Type B pancreatic cell (in vitro differentiated cells): ENCODE measurements at regions not wholly inside any gene's neighbourhood (a gene's known extent, or its start where the extent isn't known, plus 50 kb on each side); places are given as distances from the start of the nearest gene placed in this dataset.
A peak's percentile ranks its signal among the peaks of the same experiment; 100 is the strongest.
"Not testable (repeated sequence)": the region's sequence is repeated elsewhere in the genome, so short reads cannot be mapped to it uniquely, and the experiment has no call there.

Experiments used
- DNase-seq: peaks from one replicate; pipeline ENCODE4 v3.0.0; 2021; ENCODE audit warnings: mixed read lengths; ENCODE audit not compliant: unreplicated experiment; ENCODE audit errors: extremely low spot score
- H3K27ac Mint-ChIP-seq: 2 replicates; pipeline ENCODE4 v1.8.0; 2021; ENCODE audit warnings: mild to moderate bottlenecking, mixed read lengths
- H3K27me3 Mint-ChIP-seq: 2 replicates; pipeline ENCODE4 v1.8.0; 2021; ENCODE audit warnings: mixed read lengths
- H3K36me3 Mint-ChIP-seq: 2 replicates; pipeline ENCODE4 v1.8.0; 2021; ENCODE audit warnings: mixed read lengths
- H3K4me1 Mint-ChIP-seq: one replicate; pipeline ENCODE4 v1.8.0; 2021; ENCODE audit warnings: mixed read lengths; ENCODE audit not compliant: unreplicated experiment
- H3K4me3 Mint-ChIP-seq: 2 replicates; pipeline ENCODE4 v1.8.0; 2021; ENCODE audit warnings: mild to moderate bottlenecking, mixed read lengths
- H3K9me3 Mint-ChIP-seq: 2 replicates; pipeline ENCODE4 v1.8.0; 2021; ENCODE audit warnings: mixed read lengths
- CTCF ChIP-seq: fragments of 200-600 bp; sonication (generic); conservative IDR thresholded peaks from 2 replicates; pipeline ENCODE4 v1.5.0; 2021; ENCODE audit warnings: antibody characterized with exemption, mild to moderate bottlenecking

GRCh38 chr1:148315071-148315811, 163.2 kb upstream of the NBPF11 start:
- peaks cover 84% of the 10 kb centered on the region for H3K27me3 Mint-ChIP-seq
- no peak overlapping the region for H3K27ac Mint-ChIP-seq
- H3K4me3 Mint-ChIP-seq = no peak overlapping the region
- H3K36me3 Mint-ChIP-seq = no peaks in the 10 kb centered on the region
- no peak for TF ChIP-seq CTCF
- H3K9me3 Mint-ChIP-seq = peaks cover 26% of the 10 kb centered on the region
- H3K4me1 Mint-ChIP-seq = no peaks in the 10 kb centered on the region
- no peak for DNase-seq

GRCh38 chr1:148310807-148311206, 158.7 kb upstream of the NBPF11 start:
- Mint-ChIP-seq H3K4me3 (no peak overlapping the region), H3K9me3 (peaks cover 26% of the 10 kb centered on the region), H3K4me1 (no peaks in the 10 kb centered on the region), H3K27me3 (peaks cover 74% of the 10 kb centered on the region), H3K27ac (no peak overlapping the region), H3K36me3 (no peaks in the 10 kb centered on the region)
- no peak for TF ChIP-seq CTCF
- DNase-seq = no peak

- H3K4me3 Mint-ChIP-seq = no peak overlapping the region
- no peaks in the 10 kb centered on the region for H3K4me1 Mint-ChIP-seq
- no peaks in the 10 kb centered on the region for H3K36me3 Mint-ChIP-seq
- no peak overlapping the region for H3K27ac Mint-ChIP-seq
- DNase-seq = no peak
- no peak for TF ChIP-seq CTCF
- H3K9me3 Mint-ChIP-seq = peaks cover 26% of the 10 kb centered on the region
- H3K27me3 Mint-ChIP-seq = peaks cover 69% of the 10 kb centered on the region
These were observed 157.9 kb upstream of the NBPF11 start for GRCh38 chr1:148309940-148310500.

GRCh38 chr1:148308832-148309458, 156.9 kb upstream of the NBPF11 start:
- H3K4me3 Mint-ChIP-seq = no peak overlapping the region
- no peak for TF ChIP-seq CTCF
- peaks cover 63% of the 10 kb centered on the region for H3K27me3 Mint-ChIP-seq
- peaks cover 2% of the 10 kb centered on the region for H3K36me3 Mint-ChIP-seq
- H3K27ac Mint-ChIP-seq = no peak overlapping the region
- no peak for DNase-seq
- H3K4me1 Mint-ChIP-seq = no peaks in the 10 kb centered on the region
- peaks cover 22% of the 10 kb centered on the region for H3K9me3 Mint-ChIP-seq

- H3K36me3 Mint-ChIP-seq = peaks cover 4% of the 10 kb centered on the region
- H3K9me3 Mint-ChIP-seq = peaks cover 20% of the 10 kb centered on the region
- peaks cover 60% of the 10 kb centered on the region for H3K27me3 Mint-ChIP-seq
- TF ChIP-seq CTCF = no peak
- H3K4me1 Mint-ChIP-seq = no peaks in the 10 kb centered on the region
- no peak for DNase-seq
- H3K27ac Mint-ChIP-seq = no peak overlapping the region
- no peak overlapping the region for H3K4me3 Mint-ChIP-seq
These were observed 155.6 kb upstream of the NBPF11 start for GRCh38 chr1:148307583-148308185.

GRCh38 chr1:148304935-148305334, 152.9 kb upstream of the NBPF11 start:
- not testable (repeated sequence) for H3K27ac Mint-ChIP-seq, H3K4me3 Mint-ChIP-seq, H3K36me3 Mint-ChIP-seq, H3K4me1 Mint-ChIP-seq, DNase-seq, H3K9me3 Mint-ChIP-seq
- peaks cover 34% of the 10 kb centered on the region for H3K27me3 Mint-ChIP-seq

- H3K36me3 Mint-ChIP-seq, H3K4me1 Mint-ChIP-seq, H3K9me3 Mint-ChIP-seq: not testable (repeated sequence)
- DNase-seq = peak; percentile 83
- peak overlapping the region; percentile 90 for H3K27ac Mint-ChIP-seq
- peak overlapping the region; percentile 84 for H3K4me3 Mint-ChIP-seq
- peaks cover 16% of the 10 kb centered on the region for H3K27me3 Mint-ChIP-seq
These were observed 150.7 kb upstream of the NBPF11 start for GRCh38 chr1:148302586-148303364.

GRCh38 chr1:148297852-148298251, 145.8 kb upstream of the NBPF11 start:
- H3K4me3 Mint-ChIP-seq, H3K9me3 Mint-ChIP-seq, DNase-seq, H3K4me1 Mint-ChIP-seq, H3K27me3 Mint-ChIP-seq, H3K27ac Mint-ChIP-seq, H3K36me3 Mint-ChIP-seq: not testable (repeated sequence)
